ENCODE measurements at regions not wholly inside any gene's neighbourhood (a gene's known extent, or its start where the extent isn't known, plus 50 kb on each side); places are given as distances from the start of the nearest gene placed in this dataset.

DNA sequence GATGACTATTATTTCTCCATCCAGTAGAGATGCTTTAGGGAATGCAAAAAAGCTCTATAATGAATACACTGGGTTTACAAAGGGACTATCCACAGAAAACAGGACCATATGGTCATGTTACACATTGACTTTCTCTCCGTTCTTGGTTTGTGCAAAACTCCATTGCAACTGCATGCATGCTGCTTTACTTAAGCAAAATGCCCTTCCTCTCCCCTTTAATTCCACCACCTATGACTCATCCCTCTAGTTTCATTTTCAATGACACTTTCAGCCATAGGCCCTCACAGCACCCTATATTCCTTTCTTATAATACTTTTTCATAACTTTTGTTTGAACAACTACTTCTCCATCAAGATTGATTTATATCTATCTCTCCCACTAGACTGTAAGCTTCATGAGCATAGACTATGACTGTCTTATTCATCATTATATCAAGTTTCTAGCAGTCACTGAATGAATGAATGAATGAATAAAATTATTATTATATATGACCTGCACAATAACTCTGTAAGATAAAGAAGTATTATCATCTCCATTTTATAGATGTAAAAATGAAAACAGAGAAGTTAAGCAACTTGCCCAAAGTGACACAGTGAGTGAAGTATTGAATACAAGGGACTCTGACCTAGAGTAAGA, 248.9 kb downstream of the PLPP3 start:
- no peak for TF ChIP-seq POLR2A (IDR thresholded peaks at IDR 0.05)
- no peak for TF ChIP-seq EP300 (IDR thresholded peaks at IDR 0.05)
- TF ChIP-seq, protein P1, sequence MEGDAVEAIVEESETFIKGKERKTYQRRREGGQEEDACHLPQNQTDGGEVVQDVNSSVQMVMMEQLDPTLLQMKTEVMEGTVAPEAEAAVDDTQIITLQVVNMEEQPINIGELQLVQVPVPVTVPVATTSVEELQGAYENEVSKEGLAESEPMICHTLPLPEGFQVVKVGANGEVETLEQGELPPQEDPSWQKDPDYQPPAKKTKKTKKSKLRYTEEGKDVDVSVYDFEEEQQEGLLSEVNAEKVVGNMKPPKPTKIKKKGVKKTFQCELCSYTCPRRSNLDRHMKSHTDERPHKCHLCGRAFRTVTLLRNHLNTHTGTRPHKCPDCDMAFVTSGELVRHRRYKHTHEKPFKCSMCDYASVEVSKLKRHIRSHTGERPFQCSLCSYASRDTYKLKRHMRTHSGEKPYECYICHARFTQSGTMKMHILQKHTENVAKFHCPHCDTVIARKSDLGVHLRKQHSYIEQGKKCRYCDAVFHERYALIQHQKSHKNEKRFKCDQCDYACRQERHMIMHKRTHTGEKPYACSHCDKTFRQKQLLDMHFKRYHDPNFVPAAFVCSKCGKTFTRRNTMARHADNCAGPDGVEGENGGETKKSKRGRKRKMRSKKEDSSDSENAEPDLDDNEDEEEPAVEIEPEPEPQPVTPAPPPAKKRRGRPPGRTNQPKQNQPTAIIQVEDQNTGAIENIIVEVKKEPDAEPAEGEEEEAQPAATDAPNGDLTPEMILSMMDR (IDR thresholded peaks at IDR 0.05): no peak

Measured in ovary (tissue), 3 donors.